NCI-H2196 (cell line): ENCODE measurements at regions not wholly inside any gene's neighbourhood (a gene's known extent, or its start where the extent isn't known, plus 50 kb on each side); places are given as distances from the start of the nearest gene placed in this dataset.
A peak's percentile ranks its signal among the peaks of the same experiment; 100 is the strongest.
"Not testable (repeated sequence)": the region's sequence is repeated elsewhere in the genome, so short reads cannot be mapped to it uniquely, and the experiment has no call there.

Source experiments
- DNase-seq: peaks from one replicate; lab custom pipeline; 2025; ENCODE audit not compliant: unreplicated experiment; lab: John Stamatoyannopoulos, UW

DNA sequence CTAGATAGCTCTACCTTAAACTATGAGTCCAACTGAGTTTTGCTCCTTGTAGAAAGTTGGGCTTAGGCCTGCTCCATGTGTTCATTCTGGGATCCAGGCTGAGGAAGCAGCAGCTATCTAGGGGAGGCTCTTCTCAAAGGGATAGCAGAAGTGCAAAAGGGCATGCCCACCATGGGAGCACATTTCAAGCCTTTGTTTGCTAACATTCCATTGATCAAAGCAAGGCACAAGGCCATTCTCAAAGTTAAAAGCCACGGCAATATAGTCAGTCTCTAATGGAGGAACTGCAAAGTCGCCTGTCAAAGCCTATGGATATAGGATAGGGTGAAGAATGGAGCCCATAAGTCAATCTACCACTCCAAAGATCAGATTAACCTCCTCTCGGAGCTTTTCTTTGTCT lies 488.1 kb upstream of the ARX start:
- no peak for DNase-seq

DNA sequence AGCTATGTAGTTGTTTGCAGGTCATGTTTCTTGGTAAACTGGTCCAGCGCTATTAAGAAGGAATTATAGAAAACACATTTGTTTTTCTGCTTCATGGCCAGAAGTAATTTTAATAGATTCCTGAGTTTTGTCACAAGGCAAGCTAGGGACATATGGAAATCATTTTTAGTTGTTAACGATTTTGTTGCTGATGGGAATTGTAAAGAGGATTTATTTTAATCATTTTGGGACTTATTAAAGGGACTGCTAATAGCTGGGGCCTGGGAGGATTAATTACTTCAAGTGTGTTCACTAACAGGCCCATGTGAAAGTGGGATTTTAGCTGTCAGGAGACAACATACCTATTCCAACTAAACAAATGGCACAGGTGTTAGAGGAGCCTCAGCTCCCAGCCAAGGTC lies 492.0 kb upstream of the ARX start:
- no peak for DNase-seq

DNA sequence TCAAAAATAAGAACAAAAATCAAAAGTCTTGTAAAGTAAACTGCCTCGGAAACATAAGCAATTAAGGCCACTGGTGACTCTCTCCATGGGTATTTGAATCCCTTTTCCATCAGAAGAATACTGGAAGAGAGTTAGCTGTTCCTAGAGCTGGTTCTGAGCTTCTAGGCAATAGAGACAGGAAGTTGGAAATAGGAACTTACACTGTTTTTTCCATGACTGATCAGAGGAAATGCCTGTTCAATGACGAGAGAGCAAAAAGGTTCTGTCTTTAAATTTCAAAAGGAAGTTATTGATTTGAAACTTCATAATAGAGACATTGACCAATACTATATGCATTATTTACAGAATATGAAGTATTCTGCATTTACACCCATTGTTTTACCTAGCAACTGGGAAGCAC lies 503.5 kb upstream of the ARX start:
- no peak for DNase-seq

DNA sequence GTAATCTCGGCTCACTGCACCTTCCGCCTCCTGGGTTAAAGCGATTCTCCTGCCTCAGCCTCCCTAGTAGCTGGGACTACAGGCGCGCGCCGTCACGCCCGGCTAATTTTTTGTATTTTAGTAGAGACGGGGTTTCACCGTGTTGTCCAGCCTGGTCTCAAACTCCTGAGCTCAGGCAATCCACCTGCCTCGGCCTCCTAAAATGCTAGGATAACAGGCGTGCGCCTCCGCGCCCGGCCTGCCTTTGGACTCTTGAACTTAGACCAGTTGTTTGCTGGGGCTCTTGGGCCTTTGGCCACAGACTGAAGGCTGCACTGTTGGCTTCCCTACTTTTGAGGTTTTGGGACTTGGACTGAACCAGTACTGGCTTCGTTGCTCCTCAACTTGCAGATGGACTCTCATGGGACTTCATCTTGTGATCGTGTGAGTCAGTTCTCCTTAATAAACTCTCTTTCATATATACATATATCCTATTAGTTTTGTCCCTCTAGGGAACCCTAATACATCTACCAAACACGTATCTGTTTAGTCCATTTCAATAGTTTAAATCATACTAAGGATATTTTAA lies 506.8 kb upstream of the ARX start:
- not testable (repeated sequence) for DNase-seq

DNA sequence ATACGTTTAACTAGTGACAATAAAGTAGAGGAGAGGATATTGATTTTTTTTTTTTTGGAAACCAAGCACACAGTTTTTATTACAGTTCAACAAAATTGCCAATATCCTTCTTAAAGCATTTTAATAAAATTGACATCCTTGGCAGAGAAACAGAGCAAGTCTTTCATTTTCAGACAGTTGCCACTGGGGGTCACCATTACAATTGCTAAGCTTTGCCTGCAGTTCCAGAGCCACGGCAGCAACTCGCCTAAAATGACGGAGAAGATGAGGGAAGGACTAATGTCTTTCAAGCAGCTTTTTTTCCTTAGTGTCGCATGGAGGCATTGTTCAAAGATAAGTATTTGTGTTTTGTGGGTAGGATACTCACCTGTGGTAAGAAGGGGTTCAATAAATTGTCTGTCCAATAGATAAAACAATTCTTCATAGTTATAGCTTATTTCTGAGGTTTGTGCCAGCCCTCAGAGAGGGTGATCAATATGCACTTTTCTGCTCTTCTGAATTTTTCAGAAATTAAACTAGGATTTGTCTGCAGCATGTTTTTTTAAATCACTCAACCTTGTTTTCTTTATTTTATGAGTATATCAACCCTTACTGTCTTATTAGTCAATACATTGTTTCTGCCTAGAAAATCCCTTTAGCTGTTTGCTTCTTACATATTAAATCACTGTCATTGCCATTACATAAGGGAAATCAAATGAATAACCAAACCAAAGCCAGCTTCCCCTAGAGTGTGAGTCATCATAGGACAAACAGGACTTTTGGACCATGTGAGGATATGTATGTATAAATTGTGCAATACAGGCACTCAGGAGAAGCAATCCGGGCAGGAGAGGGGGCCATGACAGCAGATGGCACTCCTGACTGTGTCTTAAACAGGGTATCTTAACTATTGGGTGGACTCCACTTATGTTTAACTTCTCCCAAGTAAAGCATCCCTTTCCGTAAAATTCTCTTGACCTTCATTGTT lies 508.1 kb upstream of the ARX start:
- peak; percentile 3 for DNase-seq

DNA sequence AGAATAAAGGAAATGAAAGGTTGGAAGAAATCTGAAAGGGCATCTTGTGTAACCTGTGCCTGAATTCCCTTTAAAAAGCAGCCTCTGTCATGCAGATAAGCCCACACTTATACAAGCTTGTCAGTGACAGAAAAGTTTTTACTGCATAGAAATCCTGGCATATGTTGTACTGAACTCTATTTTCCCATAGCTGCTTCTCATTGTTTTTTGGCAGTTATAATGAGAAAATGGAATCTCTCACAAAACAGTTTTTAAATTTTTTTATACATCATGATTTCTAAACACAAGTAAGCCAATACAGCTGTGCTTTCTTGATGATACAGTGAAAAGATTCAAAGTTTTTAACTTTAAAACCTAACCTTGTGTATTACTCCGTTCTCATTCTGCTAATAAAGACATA lies 511.4 kb upstream of the ARX start:
- DNase-seq = no peak

DNA sequence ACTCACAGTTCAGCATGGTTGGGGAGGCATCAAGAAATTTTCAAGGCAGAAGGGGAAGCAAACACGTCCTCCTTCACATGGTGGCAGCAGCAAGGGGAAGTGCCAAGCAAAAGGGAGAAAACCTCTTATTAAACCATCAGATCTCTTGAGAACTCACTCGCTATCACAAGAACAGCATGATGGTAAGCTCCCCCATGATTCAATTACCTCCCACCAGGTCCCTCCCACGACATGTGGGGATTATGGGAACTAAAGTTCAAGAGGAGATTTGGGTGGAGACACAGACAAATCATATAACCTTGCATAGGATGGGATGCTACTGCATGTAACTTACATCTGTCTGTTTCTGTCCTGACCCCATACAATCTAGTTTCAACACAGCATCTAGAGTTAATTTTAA lies 511.8 kb upstream of the ARX start:
- DNase-seq = no peak

DNA sequence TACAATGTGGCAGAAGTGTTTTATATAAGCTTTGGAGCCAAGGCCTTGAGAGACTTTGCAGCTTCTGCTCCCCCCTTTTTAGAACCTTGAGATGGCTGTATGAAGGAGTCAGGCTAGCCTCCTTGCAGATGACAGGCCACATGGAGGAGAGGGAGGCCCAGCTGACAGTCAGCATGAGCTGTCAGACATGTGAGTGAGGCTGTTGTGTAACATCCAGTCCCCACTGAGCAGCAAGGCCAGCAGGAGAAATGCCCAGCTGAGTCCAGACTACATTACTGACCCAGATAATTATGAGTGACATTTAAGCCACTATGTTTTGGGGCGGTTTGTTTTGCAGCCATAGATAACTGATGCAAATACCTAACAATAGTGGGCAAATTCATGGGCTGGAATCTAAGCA lies 515.3 kb upstream of the ARX start:
- DNase-seq = no peak

DNA sequence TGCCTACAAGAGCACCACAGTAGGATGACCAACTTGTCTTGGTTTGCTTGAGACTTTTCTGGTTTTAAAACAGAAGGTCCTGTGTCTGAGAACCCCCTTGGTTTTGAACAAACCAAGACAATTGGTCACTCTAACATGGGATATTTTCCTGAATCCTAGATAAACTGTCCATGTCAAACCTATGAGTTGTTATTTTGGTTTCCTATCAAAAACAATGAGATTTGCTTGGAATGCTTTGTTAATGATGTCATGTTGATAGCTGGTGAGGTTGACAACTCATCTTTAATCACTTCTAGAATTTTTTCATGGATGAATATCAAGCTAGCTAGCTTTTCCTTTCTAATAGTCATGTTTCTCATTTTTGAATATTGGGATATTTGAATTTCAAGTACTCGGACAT lies 518.3 kb upstream of the ARX start:
- no peak for DNase-seq

DNA sequence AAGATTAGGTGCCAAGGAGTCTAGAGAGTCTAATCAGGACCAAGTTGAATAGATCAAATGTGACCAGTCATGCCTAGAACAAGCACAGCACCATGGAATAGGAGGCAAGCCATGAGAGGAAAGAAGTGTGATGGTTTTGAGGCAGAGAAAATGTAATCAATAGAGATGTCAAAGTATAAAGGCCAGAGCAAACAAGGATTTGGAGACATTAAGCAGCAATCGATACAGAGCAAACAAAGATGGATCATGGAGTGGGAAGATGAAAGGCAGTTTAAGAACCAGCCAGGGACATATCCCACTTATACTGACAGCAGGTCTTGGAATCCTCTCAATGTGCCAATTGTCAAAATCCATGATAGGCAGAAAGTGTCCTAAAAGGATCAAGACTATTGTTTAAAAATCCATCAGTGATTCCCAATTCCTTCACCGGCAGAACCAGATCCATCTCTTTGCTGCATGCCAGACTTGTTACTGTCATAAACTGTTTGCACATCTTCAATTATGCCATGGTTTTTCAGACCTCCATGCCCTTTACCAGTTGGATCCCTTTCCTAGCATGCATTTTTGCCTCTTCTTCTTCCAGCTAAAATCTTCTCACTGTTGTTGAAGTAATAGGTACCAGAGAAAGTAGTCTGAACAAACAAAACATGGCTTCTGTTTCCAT lies 520.7 kb upstream of the ARX start:
- no peak for DNase-seq

DNA sequence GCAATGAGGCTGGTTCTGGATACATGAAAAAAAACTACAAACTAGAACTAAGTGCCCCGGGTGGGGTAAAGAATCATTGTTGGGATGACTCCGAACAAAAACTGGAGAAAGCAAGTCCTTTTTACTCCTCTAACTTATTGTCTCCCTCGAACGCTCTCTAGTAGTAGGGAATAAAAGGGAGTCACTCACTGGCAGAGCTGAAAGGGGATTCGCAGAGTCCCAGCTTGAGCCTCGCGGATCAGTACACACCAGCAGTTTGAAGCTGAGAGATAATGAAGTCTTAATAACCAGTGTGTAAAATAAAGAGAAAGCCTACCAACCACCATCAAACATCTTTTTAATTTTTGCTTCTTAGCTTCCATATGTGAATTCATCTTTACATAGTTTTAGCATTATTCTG lies 521.9 kb upstream of the ARX start:
- no peak for DNase-seq

DNA sequence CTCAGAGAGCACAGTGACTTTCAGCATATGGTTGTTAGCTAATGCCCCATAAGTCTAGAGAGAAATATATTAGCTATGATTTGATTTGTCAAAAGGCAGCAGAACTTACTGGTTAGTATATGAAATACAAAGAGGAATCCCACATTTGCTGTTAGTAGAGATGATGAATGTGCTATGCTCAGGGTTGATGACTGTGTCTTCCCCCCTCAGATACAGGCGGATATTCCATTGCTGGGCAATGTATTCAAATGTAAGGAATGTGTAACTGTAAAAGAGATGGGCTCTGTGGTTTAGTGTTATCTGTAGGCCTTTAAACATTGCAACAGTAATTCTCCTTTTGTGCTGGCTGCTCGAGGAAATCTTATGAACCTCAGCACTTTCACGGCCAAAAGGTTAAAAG lies 528.9 kb upstream of the ARX start:
- no peak for DNase-seq

DNA sequence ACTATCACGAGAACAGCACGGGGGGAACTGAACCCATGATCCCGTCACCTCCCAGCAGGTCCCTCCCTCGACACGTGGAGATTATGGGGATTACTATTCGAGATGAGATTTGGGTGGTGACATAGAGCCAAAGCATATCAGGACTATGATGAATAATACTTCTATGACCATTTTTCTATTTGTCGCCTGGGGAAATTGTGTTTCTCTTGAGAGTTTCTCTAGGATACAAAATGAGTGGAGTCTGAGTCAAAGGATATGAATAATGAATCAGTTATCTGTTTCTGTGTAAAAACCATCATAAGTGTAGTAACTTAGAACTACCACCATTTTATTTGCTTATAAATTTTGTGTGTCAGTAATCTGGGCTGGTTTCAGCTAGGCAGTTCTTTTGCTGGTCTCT lies 533.0 kb upstream of the ARX start:
- DNase-seq = no peak

DNA sequence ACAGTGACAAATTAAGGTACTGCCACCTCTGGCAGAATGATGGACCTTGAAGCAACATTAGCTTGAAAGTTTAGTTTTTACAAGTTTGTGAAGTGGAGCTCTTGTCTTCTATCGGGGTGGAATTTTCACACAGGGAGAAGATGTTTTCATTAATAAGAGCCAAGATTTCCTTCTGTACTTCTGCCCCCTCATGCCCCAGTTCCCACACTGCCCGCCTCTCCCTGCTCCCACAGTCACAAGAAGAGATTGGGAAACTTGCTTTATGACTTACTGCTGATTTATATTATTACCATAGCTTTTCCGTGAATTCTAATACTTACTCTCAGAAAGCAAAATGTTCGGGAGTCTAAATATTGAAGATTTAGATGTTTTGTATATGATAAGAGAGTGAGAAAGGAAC lies 539.8 kb upstream of the ARX start:
- no peak for DNase-seq

DNA sequence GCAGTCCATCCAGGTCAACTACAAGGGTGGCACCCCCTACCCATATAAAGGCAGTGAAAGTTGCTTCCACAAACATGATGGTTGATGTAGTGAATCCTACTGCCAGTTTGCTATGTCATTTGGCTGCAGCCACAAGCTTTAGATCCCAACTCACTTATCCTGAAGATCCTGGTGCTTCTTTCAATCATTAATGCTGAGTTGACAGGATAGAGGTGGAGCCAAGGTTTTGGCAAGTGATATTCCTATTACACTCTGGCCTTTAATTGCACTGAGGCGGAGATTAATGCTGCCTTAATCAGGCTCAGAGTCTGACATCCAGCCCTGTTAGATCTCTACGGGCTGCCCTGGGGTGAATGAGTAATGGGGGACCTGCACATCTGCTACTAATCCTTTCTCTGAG lies 542.4 kb upstream of the ARX start:
- no peak for DNase-seq

DNA sequence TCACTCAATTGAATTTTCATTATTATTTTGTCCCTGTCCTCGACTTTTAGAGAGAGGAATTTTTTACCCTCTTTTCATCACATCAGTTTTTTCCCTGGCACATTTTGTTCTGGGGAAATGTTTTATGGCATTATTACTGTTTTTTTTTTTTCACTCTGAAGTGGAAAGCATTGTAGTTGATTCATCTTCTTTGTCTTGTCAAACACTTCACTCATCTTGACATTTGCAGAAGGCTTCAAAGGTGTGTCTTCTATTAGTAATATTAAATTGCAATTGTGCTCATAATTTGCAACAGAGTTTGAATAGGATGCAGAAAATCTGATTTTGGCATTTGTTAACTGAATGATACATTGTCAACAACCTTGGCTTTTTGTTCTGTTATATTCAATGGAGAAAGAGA lies 545.4 kb upstream of the ARX start:
- DNase-seq = no peak

DNA sequence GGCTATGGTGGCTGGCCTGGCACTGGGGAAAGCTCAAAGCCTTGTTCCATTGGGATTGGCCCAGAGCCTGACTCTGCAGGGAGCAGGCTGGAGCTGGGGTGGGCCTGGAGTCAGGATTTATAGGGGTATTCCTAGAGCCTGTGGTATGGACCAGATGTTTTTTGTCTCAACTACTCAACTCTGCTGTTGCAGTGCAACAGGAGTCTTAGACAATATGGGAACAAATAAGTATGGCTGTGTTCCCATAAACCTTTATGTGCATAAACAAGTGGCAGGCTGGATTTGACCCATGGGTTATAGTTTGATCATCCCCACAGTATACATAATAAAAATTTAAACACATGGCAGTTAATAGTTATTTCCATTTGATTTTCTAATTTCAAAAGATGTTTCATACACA lies 557.9 kb upstream of the ARX start:
- no peak for DNase-seq

DNA sequence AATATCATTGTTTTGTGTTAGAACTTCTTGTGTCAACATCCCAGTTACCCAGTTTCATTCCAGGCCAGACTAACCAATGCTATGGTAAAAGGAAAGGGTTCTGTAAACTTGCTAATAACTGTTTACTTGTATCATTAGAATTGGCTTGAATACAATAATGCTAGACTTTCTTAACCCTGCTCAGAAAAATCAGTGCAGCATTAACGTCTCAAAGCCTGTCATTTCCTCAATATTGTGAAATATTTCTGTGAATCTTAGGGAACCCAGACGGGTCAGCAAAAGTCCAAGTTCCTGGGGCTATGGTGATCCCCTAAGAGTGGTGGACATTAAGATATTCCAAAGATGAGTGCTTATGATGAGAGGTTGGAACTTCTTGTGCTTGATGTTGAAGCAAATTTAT lies 541.2 kb upstream of the MAGEB18 start:
- no peak for DNase-seq

DNA sequence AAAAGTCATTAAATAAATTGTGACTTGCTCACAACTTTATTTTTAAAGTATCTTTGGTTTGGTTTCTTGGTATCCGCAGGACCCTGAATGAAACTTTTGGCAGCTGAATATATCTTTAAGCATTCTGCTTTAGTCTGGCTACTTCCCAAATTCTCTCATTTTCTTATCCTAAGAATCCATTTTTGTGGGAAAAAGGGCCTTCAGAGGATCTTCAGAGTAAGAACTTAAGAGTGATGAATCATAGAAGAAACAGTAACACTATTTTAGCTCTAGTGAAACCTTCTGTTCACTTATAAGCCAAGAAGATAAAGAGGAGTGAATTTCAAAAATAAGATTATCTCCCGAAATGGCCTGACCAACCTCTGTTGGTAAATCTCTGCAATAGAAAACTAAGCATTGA lies 540.6 kb upstream of the MAGEB18 start:
- DNase-seq = no peak

DNA sequence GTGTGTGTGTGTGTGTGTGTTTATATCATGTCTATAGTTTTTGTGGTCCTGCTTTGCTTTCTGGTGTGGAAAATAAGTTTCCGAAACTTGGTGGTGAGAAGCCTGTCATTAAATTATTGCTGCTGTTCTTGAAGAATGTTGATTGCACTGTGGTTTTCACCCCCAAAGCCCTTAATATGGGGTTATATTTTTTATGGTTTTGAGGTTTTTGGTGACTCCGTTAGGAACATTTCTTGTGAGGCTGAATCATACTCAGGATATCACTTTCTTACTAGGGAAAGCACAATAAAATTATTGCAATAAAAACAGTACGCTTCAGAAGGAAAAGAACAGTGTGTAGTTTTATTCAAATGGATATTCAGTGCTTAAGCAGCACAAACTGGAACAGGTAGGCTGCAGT lies 539.1 kb upstream of the MAGEB18 start:
- DNase-seq = no peak

DNA sequence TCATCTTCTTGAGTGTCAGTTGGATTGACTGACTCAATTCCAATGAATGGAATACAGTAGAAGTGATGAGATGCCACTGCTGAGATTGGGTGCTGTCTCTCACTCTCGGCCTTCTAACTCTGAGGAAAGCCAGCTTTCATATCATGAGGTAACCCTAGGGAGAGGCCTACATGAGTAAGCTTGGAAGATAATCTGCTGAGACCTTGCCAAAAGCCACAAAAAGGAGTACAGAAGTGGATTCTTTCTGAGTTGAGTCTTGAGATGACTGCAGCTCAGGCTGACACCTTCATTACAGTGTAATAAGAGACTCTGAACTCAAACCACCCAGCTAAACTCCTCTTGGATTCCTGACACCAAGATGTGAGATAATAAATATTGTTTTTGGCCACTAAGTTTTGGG lies 537.4 kb upstream of the MAGEB18 start:
- no peak for DNase-seq

DNA sequence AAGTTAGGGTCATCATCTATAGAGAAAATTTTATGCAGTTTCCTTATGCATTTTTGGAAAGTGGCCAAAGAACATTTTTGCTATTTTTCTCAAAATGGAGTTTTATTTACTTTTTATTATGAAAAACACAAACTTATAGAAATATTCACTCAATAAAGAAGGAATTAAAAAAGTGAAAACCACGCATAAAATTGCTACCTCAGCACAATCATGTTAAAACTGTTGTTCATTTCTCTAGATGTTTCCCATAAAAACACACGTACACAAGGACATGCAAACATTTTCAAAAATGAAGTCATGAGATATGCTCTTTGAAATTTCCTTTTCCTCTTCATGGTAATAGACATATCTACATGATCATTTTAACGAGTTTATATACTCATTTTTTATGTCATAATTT lies 536.8 kb upstream of the MAGEB18 start:
- no peak for DNase-seq
